MCF 10A (cell line): ENCODE measurements at regions not wholly inside any gene's neighbourhood (a gene's known extent, or its start where the extent isn't known, plus 50 kb on each side); places are given as distances from the start of the nearest gene placed in this dataset.

Source experiments
- BruUV-seq: library from RNA; stranded (reverse); fragments of 400-500 nt; replicated peaks from 2 replicates; lab custom pipeline; 2021; lab: Mats Ljungman, UMichigan
- CTCF ChIA-PET: fragments of 300-600 bp; sonication (Branson Sonifier 250); formaldehyde crosslinking; extraction: SDS; loops from one replicate; lab custom pipeline; 2021; ENCODE audit warnings: antibody characterized with exemption, inconsistent platforms; lab: Yijun Ruan, JAX
- POLR2A ChIA-PET: fragments of 300-600, 350-650 bp; sonication (Branson Sonifier 250); formaldehyde crosslinking; extraction: SDS; loops from one replicate; lab custom pipeline; 2020; ENCODE audit warnings: antibody characterized with exemption, inconsistent platforms; lab: Yijun Ruan, JAX
- DNase-seq: peaks from one replicate; pipeline ENCODE4 v3.0.0-alpha.2; 2018; ENCODE audit not compliant: unreplicated experiment
- H3K27ac Mint-ChIP-seq: one replicate; pipeline ENCODE4 v1.8.0; 2022; ENCODE audit warnings: mild to moderate bottlenecking, low read depth, mixed read lengths; ENCODE audit not compliant: unreplicated experiment
- H3K27me3 Mint-ChIP-seq: one replicate; pipeline ENCODE4 v1.8.0; 2022; ENCODE audit warnings: mixed read lengths; ENCODE audit not compliant: insufficient read depth, unreplicated experiment
- H3K36me3 Mint-ChIP-seq: one replicate; pipeline ENCODE4 v1.8.0; 2022; ENCODE audit warnings: mild to moderate bottlenecking, moderate library complexity, mixed read lengths; ENCODE audit not compliant: insufficient read depth, unreplicated experiment
- H3K4me1 Mint-ChIP-seq: one replicate; pipeline ENCODE4 v1.8.0; 2022; ENCODE audit warnings: mixed read lengths; ENCODE audit not compliant: insufficient read depth, unreplicated experiment
- H3K4me3 Mint-ChIP-seq: one replicate; pipeline ENCODE4 v1.8.0; 2022; ENCODE audit warnings: mild to moderate bottlenecking, moderate library complexity, mixed read lengths; ENCODE audit not compliant: unreplicated experiment
- H3K9me3 Mint-ChIP-seq: one replicate; pipeline ENCODE4 v1.8.0; 2022; ENCODE audit warnings: mixed read lengths; ENCODE audit not compliant: unreplicated experiment
- CTCF ChIP-seq: fragments of 200-600 bp; IDR thresholded peaks from one replicate; pipeline ENCODE4 v1.8.0; 2022; ENCODE audit warnings: antibody characterized with exemption, mild to moderate bottlenecking; ENCODE audit not compliant: unreplicated experiment
- intact Hi-C: fragments of 100-400 bp; cut with micrococcal nuclease; formaldehyde crosslinking; loops from 2 replicates; pipeline ENCODE4 v1.14.1; 2022

- Mint-ChIP-seq H3K9me3 (no peaks in the 10 kb centered on the region), H3K27ac (no peak overlapping the region), H3K4me3 (no peak overlapping the region), H3K36me3 (no peaks in the 10 kb centered on the region), H3K27me3 (no peaks in the 10 kb centered on the region), H3K4me1 (no peaks in the 10 kb centered on the region)
- BruUV-seq, result no TSS peak
- intact Hi-C loops, result no loop called here
- DNase-seq, result no peak
- no peak for TF ChIP-seq CTCF
- ChIA-PET CTCF (interaction anchor here (0.6 to 2.0 kb wide), 3 partner anchors 9 to 211 kb away, joined by 4 to 9 read pairs (median 5); no protein-coding TSS in a partner anchor), POLR2A (no interaction called here)
Observed at GRCh38 chr1:117278531-117278930, 67.8 kb upstream of the VTCN1 start.

GRCh38 chr1:117275055-117275454 lies 64.3 kb upstream of the VTCN1 start:
- no peak for DNase-seq
- no peak overlapping the region for H3K27ac Mint-ChIP-seq
- H3K4me3 Mint-ChIP-seq, result no peak overlapping the region
- H3K27me3 Mint-ChIP-seq, result no peaks in the 10 kb centered on the region
- H3K9me3 Mint-ChIP-seq, result no peaks in the 10 kb centered on the region
- H3K4me1 Mint-ChIP-seq, result no peaks in the 10 kb centered on the region
- POLR2A ChIA-PET, result interaction anchor here (1.0 to 1.5 kb wide), 2 partner anchors 15 to 198 kb away, joined by 3 read pairs; no protein-coding TSS in a partner anchor
- no peaks in the 10 kb centered on the region for H3K36me3 Mint-ChIP-seq
- no TSS peak for BruUV-seq
- CTCF ChIA-PET, result interaction anchor here (0.7 to 5.7 kb wide), 4 partner anchors 10 to 207 kb away, joined by 3 to 39 read pairs (median 4); no protein-coding TSS in a partner anchor
- intact Hi-C loops, result no loop called here
- no peak for TF ChIP-seq CTCF

- Mint-ChIP-seq H3K27ac (no peak overlapping the region), H3K9me3 (no peaks in the 10 kb centered on the region), H3K4me3 (no peak overlapping the region), H3K27me3 (no peaks in the 10 kb centered on the region), H3K4me1 (no peaks in the 10 kb centered on the region), H3K36me3 (no peaks in the 10 kb centered on the region)
- ChIA-PET POLR2A (no interaction called here), CTCF (interaction anchor here (5.7 kb wide), 1 partner anchor 13 kb away, joined by 39 read pairs; no protein-coding TSS in a partner anchor)
- intact Hi-C loops, result no loop called here
- DNase-seq, result no peak
- no TSS peak for BruUV-seq
- no peak for TF ChIP-seq CTCF
Observed at GRCh38 chr1:117271959-117272358, 61.2 kb upstream of the VTCN1 start.

GRCh38 chr1:117271129-117271528 lies 60.4 kb upstream of the VTCN1 start:
- Mint-ChIP-seq H3K4me1 (no peaks in the 10 kb centered on the region), H3K36me3 (no peaks in the 10 kb centered on the region), H3K4me3 (no peak overlapping the region), H3K27ac (no peak overlapping the region), H3K27me3 (no peaks in the 10 kb centered on the region), H3K9me3 (no peaks in the 10 kb centered on the region)
- ChIA-PET POLR2A (no interaction called here), CTCF (no interaction called here)
- intact Hi-C loops, result no loop called here
- BruUV-seq, result no TSS peak
- no peak for DNase-seq
- no peak for TF ChIP-seq CTCF
